ENCODE measurements at regions not wholly inside any gene's neighbourhood (a gene's known extent, or its start where the extent isn't known, plus 50 kb on each side); places are given as distances from the start of the nearest gene placed in this dataset.
"Not testable (repeated sequence)": the region's sequence is repeated elsewhere in the genome, so short reads cannot be mapped to it uniquely, and the experiment has no call there.

DNA sequence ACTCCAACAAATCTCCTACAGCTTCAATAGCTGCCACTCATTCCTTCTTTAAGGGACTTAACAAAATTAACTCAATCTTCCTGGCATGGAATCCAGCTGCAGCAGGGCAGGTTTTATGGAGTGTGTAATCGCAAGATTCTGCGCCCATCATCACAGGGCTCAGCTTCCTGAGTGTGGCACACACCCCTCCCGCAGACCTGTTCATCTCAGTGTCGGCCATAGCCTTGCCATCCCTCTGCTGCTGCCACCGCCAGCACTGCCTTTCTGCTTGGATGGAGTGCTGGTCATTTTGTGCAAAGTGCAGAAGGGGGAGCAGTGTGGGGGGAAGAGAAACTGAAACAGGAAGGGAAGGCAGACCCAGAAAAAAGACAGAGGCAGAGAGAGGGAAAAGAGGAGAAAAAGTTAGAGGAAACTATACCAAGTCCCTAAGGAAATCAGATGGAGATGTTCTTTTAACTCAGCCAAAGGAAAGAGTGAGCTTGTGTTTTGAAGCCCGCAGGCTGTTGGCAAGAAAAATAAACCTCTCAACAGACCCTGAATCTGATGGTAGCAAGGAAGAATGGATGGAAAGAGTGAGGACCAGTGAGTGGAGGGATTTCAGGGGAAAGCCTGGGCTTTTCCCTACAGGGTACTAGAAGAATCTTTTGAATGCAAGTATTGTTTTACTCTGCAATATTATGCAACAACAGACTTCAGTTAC lies 324.2 kb downstream of the SEC16B start:
- no peaks in the 10 kb centered on the region for H3K36me3 Mint-ChIP-seq (ENCODE audit: low read depth)
- H3K27ac Mint-ChIP-seq = no peak overlapping the region
- intact Hi-C loops (cut with micrococcal nuclease) = no loop called here
- CTCF ChIA-PET = no interaction called here
- no peaks in the 10 kb centered on the region for H3K4me1 Mint-ChIP-seq
- ATAC-seq (ENCODE audit: low read depth) (no peak), DNase-seq (no peak)
- H3K9me3 Mint-ChIP-seq = no peaks in the 10 kb centered on the region
- POLR2A ChIA-PET = no interaction called here
- no peak overlapping the region for H3K4me3 Mint-ChIP-seq
- H3K27me3 Mint-ChIP-seq = no peaks in the 10 kb centered on the region
- TF ChIP-seq CTCF (IDR thresholded peaks at IDR 0.05) = no peak

GRCh38 chr1:177640687-177641086 lies 329.2 kb downstream of the SEC16B start:
- Mint-ChIP-seq H3K9me3 (no peaks in the 10 kb centered on the region), H3K27ac (no peak overlapping the region), H3K4me3 (no peak overlapping the region), H3K36me3 (ENCODE audit: low read depth) (no peaks in the 10 kb centered on the region), H3K27me3 (no peaks in the 10 kb centered on the region), H3K4me1 (no peaks in the 10 kb centered on the region)
- no peak for TF ChIP-seq CTCF (IDR thresholded peaks at IDR 0.05)
- CTCF ChIA-PET = no interaction called here
- intact Hi-C loops (cut with micrococcal nuclease) = no loop called here
- POLR2A ChIA-PET = no interaction called here
- no peak for DNase-seq
- no peak for ATAC-seq (ENCODE audit: low read depth)

DNA sequence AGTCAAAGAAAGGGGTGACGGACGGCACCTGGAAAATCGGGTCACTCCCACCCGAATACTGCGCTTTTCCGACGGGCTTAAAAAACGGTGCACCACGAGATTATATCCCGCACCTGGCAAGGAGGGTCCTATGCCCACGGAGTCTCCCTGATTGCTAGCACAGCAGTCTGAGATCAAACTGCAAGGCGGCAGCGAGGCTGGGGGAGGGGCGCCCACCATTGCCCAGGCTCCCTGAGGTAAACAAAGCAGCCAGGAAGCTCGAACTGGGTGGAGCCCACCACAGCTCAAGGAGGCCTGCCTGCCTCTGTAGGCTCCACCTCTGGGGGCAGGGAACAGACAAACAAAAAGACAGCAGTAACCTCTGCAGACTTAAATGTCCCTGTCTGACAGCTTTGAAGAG lies 335.7 kb downstream of the SEC16B start:
- DNase-seq; H3K27me3 Mint-ChIP-seq; H3K36me3 Mint-ChIP-seq (ENCODE audit: low read depth); H3K27ac Mint-ChIP-seq; H3K9me3 Mint-ChIP-seq; CTCF ChIA-PET; H3K4me1 Mint-ChIP-seq; POLR2A ChIA-PET; H3K4me3 Mint-ChIP-seq; ATAC-seq (ENCODE audit: low read depth); intact Hi-C loops (cut with micrococcal nuclease): not testable (repeated sequence)

DNA sequence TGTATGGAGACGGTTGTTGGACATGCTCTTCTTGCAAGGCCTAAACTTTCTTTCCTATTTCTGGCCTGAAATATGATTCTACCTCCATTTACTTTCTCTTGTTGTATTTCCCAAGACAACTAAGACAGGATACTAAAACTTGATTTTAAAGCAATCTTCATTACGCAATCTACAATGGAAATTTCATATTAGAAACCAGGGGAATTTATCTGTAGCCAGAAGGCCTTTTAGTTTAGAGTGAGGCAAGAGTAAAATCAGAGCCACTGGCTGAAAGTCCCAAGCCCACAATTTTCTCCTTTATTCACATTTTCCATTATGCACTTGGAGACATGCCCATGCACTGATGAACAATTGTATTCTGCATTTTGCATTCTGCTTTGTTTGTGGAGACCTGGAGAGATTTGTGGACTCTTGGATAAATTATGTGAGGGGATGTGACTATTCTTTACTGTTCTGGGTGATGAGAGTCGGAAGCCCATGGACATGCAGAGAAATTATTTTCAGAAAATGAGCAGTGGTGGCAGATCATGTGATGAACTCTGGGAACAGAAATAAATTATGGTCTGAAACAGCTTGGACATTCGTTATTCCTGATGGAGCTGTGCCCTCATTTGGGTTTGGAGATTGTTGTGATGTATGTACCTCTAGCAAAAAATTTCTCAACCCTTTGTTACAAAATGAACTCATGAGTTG lies 336.8 kb downstream of the SEC16B start:
- TF ChIP-seq CTCF (IDR thresholded peaks at IDR 0.05) = no peak

GRCh38 chr1:177631770-177632169 lies 338.1 kb downstream of the SEC16B start:
- Mint-ChIP-seq H3K27me3 (no peaks in the 10 kb centered on the region), H3K9me3 (no peaks in the 10 kb centered on the region), H3K4me3 (no peak overlapping the region), H3K27ac (no peak overlapping the region), H3K4me1 (no peaks in the 10 kb centered on the region), H3K36me3 (ENCODE audit: low read depth) (no peaks in the 10 kb centered on the region)
- ChIA-PET POLR2A (no interaction called here), CTCF (no interaction called here)
- ATAC-seq (ENCODE audit: low read depth) (no peak), DNase-seq (no peak)
- intact Hi-C loops (cut with micrococcal nuclease) = no loop called here
- TF ChIP-seq CTCF (IDR thresholded peaks at IDR 0.05) = no peak

More for the DNA sequence above, 336.8 kb downstream of the SEC16B start:
- H3K9me3 Mint-ChIP-seq = no peaks in the 10 kb centered on the region
- H3K27ac Mint-ChIP-seq = no peak overlapping the region
- no peak overlapping the region for H3K4me3 Mint-ChIP-seq
- CTCF ChIA-PET = no interaction called here
- ATAC-seq (ENCODE audit: low read depth) = no peak
- no peaks in the 10 kb centered on the region for H3K36me3 Mint-ChIP-seq (ENCODE audit: low read depth)
- POLR2A ChIA-PET = no interaction called here
- H3K27me3 Mint-ChIP-seq = no peaks in the 10 kb centered on the region
- no peaks in the 10 kb centered on the region for H3K4me1 Mint-ChIP-seq
- intact Hi-C loops (cut with micrococcal nuclease) = no loop called here
- DNase-seq = no peak
